ENCODE measurements at regions not wholly inside any gene's neighbourhood (a gene's known extent, or its start where the extent isn't known, plus 50 kb on each side); places are given as distances from the start of the nearest gene placed in this dataset.

GRCh38 chr5:56457887-56458812 lies 225.0 kb upstream of the ANKRD55 start:
- no peak for DNase-seq (ENCODE audit: low spot score)

- DNase-seq (ENCODE audit: low spot score): no peak
These were observed 222.9 kb upstream of the ANKRD55 start for GRCh38 chr5:56456002-56456401.

GRCh38 chr5:56455417-56455816 lies 222.3 kb upstream of the ANKRD55 start:
- DNase-seq (ENCODE audit: low spot score): no peak

- DNase-seq (ENCODE audit: low spot score): no peak
These were observed 221.2 kb upstream of the ANKRD55 start for GRCh38 chr5:56454219-56454862.

GRCh38 chr5:56451742-56452141 lies 218.6 kb upstream of the ANKRD55 start:
- no peak for DNase-seq (ENCODE audit: low spot score)

- no peak for DNase-seq (ENCODE audit: low spot score)
These were observed 217.6 kb upstream of the ANKRD55 start for GRCh38 chr5:56450766-56451165.

GRCh38 chr5:56449071-56449640 lies 216.0 kb upstream of the ANKRD55 start:
- no peak for DNase-seq (ENCODE audit: low spot score)

GRCh38 chr5:56447656-56448055 lies 214.5 kb upstream of the ANKRD55 start:
- DNase-seq (ENCODE audit: low spot score): no peak

- no peak for DNase-seq (ENCODE audit: low spot score)
These were observed 214.1 kb upstream of the ANKRD55 start for GRCh38 chr5:56447232-56447631.

- no peak for DNase-seq (ENCODE audit: low spot score)
These were observed 213.6 kb upstream of the ANKRD55 start for GRCh38 chr5:56446728-56447127.

- DNase-seq (ENCODE audit: low spot score): no peak
These were observed 210.7 kb upstream of the ANKRD55 start for GRCh38 chr5:56443826-56444225.

GRCh38 chr5:56440871-56441740 lies 208.0 kb upstream of the ANKRD55 start:
- DNase-seq (ENCODE audit: low spot score): no peak

- no peak for DNase-seq (ENCODE audit: low spot score)
These were observed 201.9 kb upstream of the ANKRD55 start for GRCh38 chr5:56434986-56435385.

- DNase-seq (ENCODE audit: low spot score): no peak
These were observed 200.0 kb upstream of the ANKRD55 start for GRCh38 chr5:56433039-56433617.

- no peak for DNase-seq (ENCODE audit: low spot score)
These were observed 199.2 kb upstream of the ANKRD55 start for GRCh38 chr5:56432321-56432720.

GRCh38 chr5:56430422-56430821 lies 197.3 kb upstream of the ANKRD55 start:
- DNase-seq (ENCODE audit: low spot score): no peak

GRCh38 chr5:56429110-56429561 lies 196.0 kb upstream of the ANKRD55 start:
- DNase-seq (ENCODE audit: low spot score): no peak

- DNase-seq (ENCODE audit: low spot score): no peak
These were observed 193.6 kb upstream of the ANKRD55 start for GRCh38 chr5:56426693-56427092.

GRCh38 chr5:56422076-56422762 lies 189.1 kb upstream of the ANKRD55 start:
- DNase-seq (ENCODE audit: low spot score): peak; percentile 41

- no peak for DNase-seq (ENCODE audit: low spot score)
These were observed 188.3 kb upstream of the ANKRD55 start for GRCh38 chr5:56421246-56422075.
